ENCODE measurements at regions not wholly inside any gene's neighbourhood (a gene's known extent, or its start where the extent isn't known, plus 50 kb on each side); places are given as distances from the start of the nearest gene placed in this dataset.

DNA sequence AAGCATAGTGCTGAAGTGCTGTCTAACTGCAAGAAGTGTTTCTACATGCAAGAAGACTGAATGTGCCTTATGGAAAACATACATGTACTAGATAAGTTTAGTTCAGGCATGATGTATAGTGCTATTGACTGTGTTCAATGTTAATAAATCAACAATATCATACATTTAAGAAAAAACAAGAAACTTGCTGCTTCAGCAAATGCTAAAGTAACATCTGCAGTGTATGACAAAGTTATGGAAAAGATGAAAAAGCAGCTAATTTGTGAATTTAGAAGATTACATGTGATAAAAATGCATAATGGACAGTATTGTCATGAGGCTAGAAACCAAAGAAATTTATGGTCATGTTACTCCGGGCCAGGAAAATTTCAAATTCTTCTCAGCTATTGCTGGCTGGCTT is 174.9 kb upstream of the SPTLC3 start:
- Histone ChIP-seq H3K27ac (no peak overlapping the region), H3K36me3 (ENCODE audit: control insufficient read depth, insufficient read depth, low read length) (no peaks in the 10 kb centered on the region), H3K27me3 (ENCODE audit: control insufficient read depth, insufficient read depth, low read length) (no peaks in the 10 kb centered on the region), H3K4me1 (no peaks in the 10 kb centered on the region), H3K9me3 (ENCODE audit: control insufficient read depth, low read length) (no peaks in the 10 kb centered on the region), H3K4me2 (ENCODE audit: low read length) (no peak overlapping the region), H3K9ac (no peak overlapping the region), H2AFZ (no peak overlapping the region), H3K79me2 (no peaks in the 10 kb centered on the region), H3K4me3 (ENCODE audit: low read depth, low read length) (no peak overlapping the region)
- TF ChIP-seq, protein P1, sequence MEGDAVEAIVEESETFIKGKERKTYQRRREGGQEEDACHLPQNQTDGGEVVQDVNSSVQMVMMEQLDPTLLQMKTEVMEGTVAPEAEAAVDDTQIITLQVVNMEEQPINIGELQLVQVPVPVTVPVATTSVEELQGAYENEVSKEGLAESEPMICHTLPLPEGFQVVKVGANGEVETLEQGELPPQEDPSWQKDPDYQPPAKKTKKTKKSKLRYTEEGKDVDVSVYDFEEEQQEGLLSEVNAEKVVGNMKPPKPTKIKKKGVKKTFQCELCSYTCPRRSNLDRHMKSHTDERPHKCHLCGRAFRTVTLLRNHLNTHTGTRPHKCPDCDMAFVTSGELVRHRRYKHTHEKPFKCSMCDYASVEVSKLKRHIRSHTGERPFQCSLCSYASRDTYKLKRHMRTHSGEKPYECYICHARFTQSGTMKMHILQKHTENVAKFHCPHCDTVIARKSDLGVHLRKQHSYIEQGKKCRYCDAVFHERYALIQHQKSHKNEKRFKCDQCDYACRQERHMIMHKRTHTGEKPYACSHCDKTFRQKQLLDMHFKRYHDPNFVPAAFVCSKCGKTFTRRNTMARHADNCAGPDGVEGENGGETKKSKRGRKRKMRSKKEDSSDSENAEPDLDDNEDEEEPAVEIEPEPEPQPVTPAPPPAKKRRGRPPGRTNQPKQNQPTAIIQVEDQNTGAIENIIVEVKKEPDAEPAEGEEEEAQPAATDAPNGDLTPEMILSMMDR (IDR thresholded peaks at IDR 0.05): no peak

DNA sequence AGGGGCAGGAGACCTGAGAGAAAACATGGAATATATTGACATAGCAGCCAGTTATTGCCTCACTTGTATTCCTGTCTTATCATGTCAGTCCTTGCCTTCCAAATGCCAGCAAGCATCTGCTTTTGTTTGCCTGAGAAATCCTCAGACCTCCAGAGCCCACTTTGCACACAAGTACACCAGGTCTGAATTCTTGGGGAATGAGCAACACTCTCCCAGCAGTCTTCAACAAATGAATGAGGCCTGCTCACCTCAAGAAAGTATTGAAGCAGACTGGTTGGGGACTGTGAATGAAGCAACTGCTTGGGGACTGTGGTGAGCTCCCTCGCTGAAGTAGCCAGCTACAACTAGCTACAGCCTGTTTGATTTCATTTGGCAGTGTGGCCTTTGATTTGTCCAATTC is 172.8 kb upstream of the SPTLC3 start:
- Histone ChIP-seq H3K79me2 (no peaks in the 10 kb centered on the region), H3K9ac (no peak overlapping the region), H3K27ac (no peak overlapping the region), H2AFZ (no peak overlapping the region), H3K9me3 (ENCODE audit: control insufficient read depth, low read length) (no peaks in the 10 kb centered on the region), H3K27me3 (ENCODE audit: control insufficient read depth, insufficient read depth, low read length) (no peaks in the 10 kb centered on the region), H3K4me2 (ENCODE audit: low read length) (no peak overlapping the region), H3K4me1 (no peaks in the 10 kb centered on the region), H3K4me3 (ENCODE audit: low read depth, low read length) (no peak overlapping the region), H3K36me3 (ENCODE audit: control insufficient read depth, insufficient read depth, low read length) (no peaks in the 10 kb centered on the region)
- TF ChIP-seq, protein P1 (IDR thresholded peaks at IDR 0.05): no peak

DNA sequence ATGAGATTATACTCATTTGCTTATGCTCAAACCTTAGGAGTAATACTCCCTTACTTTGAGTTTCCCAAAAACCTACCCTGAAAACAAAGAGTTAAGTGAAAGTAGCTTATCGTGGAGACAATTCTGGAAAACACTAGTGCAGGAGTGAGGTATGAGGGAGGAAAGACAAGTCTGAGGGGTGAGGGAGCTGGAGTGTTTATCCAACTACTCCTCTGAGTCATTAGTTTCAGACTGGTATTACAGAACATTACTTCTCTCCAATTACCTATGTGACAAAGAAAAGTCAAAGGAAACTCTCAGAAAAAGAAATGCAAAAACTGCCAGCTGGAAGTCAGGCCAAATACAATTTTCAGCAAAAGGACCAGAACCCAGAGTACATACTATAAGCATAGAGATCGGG is 171.1 kb upstream of the SPTLC3 start:
- H3K4me2 ChIP-seq (ENCODE audit: low read length): no peak overlapping the region
- TF ChIP-seq, protein P1 (IDR thresholded peaks at IDR 0.05): no peak
- H3K4me1 ChIP-seq: no peaks in the 10 kb centered on the region
- H3K79me2 ChIP-seq: no peaks in the 10 kb centered on the region
- H3K36me3 ChIP-seq (ENCODE audit: control insufficient read depth, insufficient read depth, low read length): no peaks in the 10 kb centered on the region
- H3K9ac ChIP-seq: no peak overlapping the region
- no peaks in the 10 kb centered on the region for H3K9me3 ChIP-seq (ENCODE audit: control insufficient read depth, low read length)
- no peaks in the 10 kb centered on the region for H3K27me3 ChIP-seq (ENCODE audit: control insufficient read depth, insufficient read depth, low read length)
- H2AFZ ChIP-seq: no peak overlapping the region
- H3K27ac ChIP-seq: no peak overlapping the region
- no peak overlapping the region for H3K4me3 ChIP-seq (ENCODE audit: low read depth, low read length)

DNA sequence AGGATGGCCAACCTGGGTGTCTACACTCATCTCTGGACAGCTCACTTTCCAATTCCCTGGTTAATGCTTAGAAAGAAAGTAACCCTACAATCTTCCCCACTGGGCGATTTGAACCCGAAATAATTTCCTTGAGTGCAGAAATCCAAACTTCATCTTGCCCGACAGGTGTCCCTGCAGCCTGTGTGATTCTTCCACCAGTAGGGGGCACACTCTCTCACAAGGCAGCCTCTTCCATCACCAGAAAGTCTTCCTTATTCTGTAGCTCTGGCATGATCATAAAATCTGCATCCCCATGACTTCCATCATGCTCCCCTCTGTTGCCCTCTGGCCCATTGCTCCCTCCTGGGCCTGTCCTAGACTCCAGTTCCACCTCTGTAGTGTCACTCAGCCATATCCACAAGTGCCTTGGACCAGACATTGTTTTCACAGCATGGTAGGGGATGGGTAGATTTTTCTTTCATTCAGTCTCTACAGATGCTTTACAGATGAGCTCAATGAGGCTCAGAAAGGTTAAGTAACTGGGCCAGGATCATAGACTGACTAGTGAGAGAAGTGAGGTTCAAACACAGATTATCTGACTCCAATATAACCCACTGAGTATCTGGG is 170.4 kb upstream of the SPTLC3 start:
- H3K4me2 ChIP-seq (ENCODE audit: low read length): no peak overlapping the region
- H3K36me3 ChIP-seq (ENCODE audit: control insufficient read depth, insufficient read depth, low read length): no peaks in the 10 kb centered on the region
- H3K9me3 ChIP-seq (ENCODE audit: control insufficient read depth, low read length): no peaks in the 10 kb centered on the region
- H2AFZ ChIP-seq: no peak overlapping the region
- H3K27me3 ChIP-seq (ENCODE audit: control insufficient read depth, insufficient read depth, low read length): no peaks in the 10 kb centered on the region
- no peak overlapping the region for H3K9ac ChIP-seq
- TF ChIP-seq, protein P1 (IDR thresholded peaks at IDR 0.05): peak; percentile 12
- H3K27ac ChIP-seq: no peak overlapping the region
- no peaks in the 10 kb centered on the region for H3K79me2 ChIP-seq
- H3K4me3 ChIP-seq (ENCODE audit: low read depth, low read length): no peak overlapping the region
- H3K4me1 ChIP-seq: no peaks in the 10 kb centered on the region

DNA sequence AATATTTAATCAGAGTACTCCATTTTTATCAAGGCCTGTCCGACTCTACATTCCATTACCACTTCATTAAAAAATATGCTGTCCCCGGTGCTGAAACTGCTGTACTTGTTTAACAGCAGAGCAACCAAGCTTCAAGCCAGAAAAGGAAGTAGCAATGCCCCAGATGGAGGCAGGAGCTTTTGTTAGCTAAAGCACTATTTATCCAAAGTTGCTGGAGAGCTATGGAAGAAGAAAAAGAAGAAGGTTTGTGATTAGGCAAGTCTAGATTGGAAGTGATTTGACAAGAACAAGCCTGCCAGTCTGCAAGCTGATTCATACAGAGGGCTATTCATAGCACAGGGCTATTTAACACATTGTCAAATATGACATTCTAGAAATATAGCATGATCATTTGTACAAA is 160.9 kb upstream of the SPTLC3 start:
- Histone ChIP-seq H3K36me3 (ENCODE audit: control insufficient read depth, insufficient read depth, low read length) (no peaks in the 10 kb centered on the region), H3K27me3 (ENCODE audit: control insufficient read depth, insufficient read depth, low read length) (no peaks in the 10 kb centered on the region), H3K4me1 (no peaks in the 10 kb centered on the region), H3K9ac (no peak overlapping the region), H3K27ac (no peak overlapping the region), H3K4me2 (ENCODE audit: low read length) (no peak overlapping the region), H3K9me3 (ENCODE audit: control insufficient read depth, low read length) (no peaks in the 10 kb centered on the region), H2AFZ (no peak overlapping the region), H3K79me2 (no peaks in the 10 kb centered on the region), H3K4me3 (ENCODE audit: low read depth, low read length) (no peak overlapping the region)
- TF ChIP-seq, protein P1 (IDR thresholded peaks at IDR 0.05): no peak
